GM19395 (cell line): ENCODE measurements at regions not wholly inside any gene's neighbourhood (a gene's known extent, or its start where the extent isn't known, plus 50 kb on each side); places are given as distances from the start of the nearest gene placed in this dataset.
"Not testable (repeated sequence)": the region's sequence is repeated elsewhere in the genome, so short reads cannot be mapped to it uniquely, and the experiment has no call there.

Source experiments
- ATAC-seq: cut with Tn5 transposase; IDR thresholded peaks from one replicate; pipeline ENCODE4 v1.9.1; 2021; ENCODE audit warnings: mild to moderate bottlenecking, moderate library complexity; ENCODE audit not compliant: unreplicated experiment

DNA sequence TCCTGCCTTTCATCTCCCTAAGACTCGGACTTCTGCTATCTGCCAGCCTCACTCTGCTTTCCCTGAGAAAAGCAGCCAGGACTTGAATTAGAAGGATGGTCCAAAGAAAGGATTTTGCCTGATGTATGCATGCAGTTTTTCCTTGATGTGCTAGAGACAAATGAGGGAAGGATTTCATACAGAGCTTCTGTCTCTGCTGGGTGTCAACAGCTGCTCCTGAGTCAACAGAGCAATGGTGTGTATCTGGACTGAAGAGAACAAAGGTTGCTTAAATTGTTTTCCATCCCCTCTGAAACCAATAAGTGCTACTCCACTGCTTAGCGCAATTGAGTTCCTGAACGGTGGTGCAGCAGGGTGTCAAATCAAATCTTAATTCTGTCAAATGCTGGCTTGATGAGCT, 680.6 kb upstream of the C16orf82 start:
- ATAC-seq: no peak

DNA sequence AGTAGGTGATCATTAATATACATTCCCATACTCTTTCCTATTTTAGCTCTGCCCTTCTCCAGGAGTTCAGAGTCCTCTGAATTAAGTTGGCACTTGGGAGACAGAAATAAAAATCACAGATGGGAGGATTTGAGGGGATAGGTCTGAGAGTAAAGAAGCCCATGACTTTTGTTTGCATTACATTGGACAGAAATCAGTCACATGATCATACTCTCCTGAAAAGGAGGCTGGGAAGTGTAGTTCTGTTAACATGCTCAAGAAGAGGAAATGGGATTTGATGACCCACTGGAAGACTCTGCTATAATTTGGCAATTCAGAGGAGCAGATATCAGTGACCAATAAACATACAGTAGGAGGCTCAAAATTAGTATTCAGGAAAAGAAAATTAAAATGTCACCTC, 674.9 kb upstream of the C16orf82 start:
- ATAC-seq: no peak

- ATAC-seq: no peak
These were observed 672.3 kb upstream of the C16orf82 start for GRCh38 chr16:26394409-26394808.

- ATAC-seq: no peak
These were observed 671.0 kb upstream of the C16orf82 start for GRCh38 chr16:26395700-26396099.

DNA sequence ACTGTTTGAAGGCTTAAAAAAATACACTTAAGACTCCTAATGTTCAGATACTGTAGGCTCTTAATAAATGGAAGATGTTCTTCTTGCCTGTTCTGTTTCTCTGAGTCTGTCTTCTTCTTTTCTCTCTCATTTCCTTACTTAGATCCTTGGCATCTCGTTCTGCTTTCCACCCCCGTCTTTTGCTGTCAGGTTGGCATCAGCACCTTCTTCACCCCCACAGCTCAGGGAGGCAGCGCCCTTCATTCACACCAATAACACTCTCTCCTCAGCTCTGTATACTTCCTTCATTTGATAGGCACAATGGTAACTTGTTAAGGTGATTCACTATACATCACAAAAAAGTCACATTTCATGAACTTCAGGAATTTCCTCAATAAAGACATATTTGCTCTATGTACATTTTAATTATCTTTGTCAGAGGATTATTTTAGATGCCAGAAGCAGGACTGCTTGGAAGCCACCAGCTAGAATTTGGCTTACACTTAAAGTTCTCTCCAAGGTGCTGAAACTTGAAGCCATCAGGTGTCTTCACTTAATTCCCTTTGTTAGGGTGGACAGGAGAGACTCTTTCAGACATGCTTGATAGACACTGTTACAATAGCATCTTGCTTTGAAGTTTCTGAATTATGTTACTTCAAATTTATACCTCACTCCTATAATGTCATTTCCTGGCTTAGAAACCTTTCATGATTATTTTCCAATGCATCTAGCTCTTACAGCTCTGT, 670.1 kb upstream of the C16orf82 start:
- ATAC-seq: no peak

- ATAC-seq: no peak
These were observed 652.9 kb upstream of the C16orf82 start for GRCh38 chr16:26413780-26414179.

DNA sequence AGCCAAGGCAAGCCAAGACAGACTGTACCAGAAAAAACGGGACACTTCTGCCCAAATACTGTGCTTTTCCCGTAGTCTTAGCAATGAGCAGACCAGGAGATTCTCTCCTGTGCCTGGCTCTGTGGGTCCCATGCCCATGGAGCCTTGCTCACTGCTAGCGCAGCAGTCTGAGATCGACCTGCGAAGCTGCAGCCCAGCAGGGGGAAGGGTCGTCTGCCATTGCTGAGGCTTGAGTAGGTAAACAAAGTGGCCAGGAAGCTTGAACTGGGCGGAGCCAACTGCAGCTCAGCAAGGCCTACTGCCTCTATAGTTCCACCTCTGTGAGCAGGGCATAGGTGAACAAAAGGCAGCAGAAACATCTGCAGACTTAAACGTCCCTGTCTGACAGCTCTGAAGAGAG, 647.3 kb upstream of the C16orf82 start:
- ATAC-seq: not testable (repeated sequence)

DNA sequence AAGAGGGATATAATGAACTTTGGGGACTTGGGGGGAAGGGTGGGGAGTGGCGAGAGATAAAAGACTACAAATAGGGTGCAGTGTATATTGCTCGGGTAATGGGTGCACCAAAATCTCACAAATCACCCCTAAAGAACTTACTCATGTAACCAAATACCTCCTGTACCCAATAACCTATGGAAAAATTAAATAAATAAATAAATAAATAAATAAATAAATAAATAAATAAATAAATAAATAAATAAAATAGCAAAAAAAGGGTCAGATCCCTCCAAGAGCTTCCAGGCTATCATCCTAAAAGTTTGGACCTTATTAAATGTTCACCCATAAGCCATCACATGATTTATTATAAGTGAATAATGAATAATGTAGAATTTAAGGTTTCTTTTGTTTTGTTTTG, 636.1 kb upstream of the C16orf82 start:
- ATAC-seq: no peak

DNA sequence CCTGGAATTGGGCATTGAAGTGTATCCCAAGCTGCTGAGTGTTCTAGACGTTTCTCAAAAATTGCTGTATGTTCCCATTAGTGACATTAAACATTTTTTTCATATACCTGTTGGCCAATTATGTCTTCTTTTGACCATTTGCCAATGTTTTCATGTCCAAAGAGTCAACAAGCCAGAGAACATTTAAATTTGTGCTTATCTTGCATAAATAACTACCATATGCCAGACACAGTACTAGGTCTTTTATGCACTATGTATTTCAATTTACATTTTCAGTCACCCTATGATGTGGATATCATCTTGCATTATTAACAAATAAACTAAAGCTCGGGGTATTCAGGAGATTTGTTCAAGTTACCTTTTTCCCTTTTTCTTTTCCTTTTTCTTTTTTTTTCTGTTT, 632.9 kb upstream of the C16orf82 start:
- no peak for ATAC-seq

- ATAC-seq: no peak
These were observed 625.5 kb upstream of the C16orf82 start for GRCh38 chr16:26441178-26441577.

DNA sequence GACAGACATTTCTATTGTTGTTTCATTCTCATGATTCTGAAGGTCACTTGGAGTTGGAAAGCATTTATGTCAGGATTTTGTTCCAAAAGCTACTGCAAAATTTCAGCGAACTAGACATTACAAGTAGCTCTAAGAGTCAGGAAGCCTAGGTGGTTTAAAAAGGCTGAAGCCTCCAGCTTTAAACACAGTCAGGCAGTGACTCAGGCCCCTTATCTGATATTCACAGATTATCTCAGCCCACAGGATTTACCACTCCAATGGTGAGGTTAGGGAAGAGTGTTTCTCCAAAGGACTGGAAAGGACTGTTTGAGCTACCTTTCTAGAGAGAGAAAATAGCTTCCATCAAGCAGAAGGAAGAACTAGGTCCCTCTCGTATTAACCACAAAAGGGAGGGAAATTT, 624.4 kb upstream of the C16orf82 start:
- ATAC-seq: no peak

GRCh38 chr16:26447570-26447969, 619.2 kb upstream of the C16orf82 start:
- no peak for ATAC-seq

DNA sequence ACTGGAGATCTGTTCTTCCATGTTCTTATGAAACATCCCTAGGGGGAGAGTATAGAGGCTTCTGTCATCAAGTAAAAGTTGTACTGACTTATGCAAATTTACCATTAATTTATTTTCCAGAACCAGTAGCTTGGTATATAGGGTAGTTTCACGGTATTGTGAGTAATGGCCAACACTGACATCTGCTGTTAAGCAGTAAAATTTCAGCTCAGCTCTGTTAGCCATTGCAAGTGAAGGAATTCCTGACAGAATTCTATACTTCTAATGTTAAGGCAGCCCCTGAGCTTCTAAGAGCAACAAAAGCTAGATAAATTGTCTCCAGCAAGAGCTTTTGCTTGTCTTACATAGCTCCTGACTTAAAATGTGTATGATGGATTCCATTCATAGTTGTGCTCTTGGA, 613.5 kb upstream of the C16orf82 start:
- ATAC-seq: no peak

DNA sequence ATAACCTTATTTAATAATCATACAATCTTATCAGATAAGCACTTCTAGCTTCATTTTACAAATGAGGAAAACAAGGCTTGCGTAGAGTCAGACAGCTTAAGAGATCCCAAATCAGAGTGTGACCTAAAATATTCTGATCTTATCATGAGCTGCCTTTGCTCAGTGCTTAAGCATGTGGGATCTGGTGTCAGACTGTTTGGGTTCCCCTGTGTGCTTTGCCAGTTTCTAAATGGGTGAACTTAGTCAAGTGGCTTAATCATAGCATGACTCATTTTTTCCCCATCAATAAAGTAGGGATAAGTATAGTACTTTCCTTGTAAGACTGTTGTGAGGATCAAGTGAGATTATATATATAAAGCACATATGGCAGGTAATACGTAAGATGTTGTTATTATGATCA, 612.6 kb upstream of the C16orf82 start:
- ATAC-seq: no peak

GRCh38 chr16:26456074-26456473, 610.7 kb upstream of the C16orf82 start:
- ATAC-seq: no peak

DNA sequence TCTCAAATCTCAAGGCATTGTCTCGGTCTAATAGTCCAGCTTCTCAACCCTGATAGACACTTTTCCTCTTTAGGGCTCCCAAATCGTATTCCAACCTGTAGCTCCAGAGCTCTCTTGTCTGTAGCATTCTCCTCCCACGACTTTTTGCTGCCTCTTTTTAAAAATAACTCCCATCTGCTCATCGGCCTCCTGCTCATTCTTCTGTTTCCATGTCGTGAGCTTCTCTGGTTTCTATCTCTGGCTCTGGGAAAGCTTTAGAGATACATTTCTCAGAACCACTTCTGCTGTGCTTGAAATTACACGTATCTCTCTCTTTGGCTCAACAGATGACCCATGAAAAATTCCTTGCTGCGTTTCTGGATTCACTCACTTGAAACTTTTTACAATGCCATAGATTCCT, 609.6 kb upstream of the C16orf82 start:
- ATAC-seq: no peak

DNA sequence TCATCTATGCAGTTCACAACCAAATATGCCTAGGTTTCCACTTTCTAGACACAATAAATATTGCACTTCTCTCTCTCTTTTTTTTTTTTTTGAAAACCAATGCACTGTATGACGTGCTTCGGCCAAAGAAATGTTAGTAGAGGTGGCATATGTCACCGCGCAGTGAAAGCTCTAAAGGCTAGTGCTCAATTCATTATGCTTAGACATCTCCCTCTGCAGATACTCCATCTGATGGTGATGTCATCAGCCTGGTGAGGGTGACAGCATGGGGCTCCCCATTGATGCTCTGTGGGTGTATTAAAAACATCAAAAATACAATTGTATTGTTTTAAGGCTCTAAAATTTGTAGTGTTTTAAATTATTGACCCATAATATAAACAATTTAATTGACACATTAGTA, 608.8 kb upstream of the C16orf82 start:
- no peak for ATAC-seq

DNA sequence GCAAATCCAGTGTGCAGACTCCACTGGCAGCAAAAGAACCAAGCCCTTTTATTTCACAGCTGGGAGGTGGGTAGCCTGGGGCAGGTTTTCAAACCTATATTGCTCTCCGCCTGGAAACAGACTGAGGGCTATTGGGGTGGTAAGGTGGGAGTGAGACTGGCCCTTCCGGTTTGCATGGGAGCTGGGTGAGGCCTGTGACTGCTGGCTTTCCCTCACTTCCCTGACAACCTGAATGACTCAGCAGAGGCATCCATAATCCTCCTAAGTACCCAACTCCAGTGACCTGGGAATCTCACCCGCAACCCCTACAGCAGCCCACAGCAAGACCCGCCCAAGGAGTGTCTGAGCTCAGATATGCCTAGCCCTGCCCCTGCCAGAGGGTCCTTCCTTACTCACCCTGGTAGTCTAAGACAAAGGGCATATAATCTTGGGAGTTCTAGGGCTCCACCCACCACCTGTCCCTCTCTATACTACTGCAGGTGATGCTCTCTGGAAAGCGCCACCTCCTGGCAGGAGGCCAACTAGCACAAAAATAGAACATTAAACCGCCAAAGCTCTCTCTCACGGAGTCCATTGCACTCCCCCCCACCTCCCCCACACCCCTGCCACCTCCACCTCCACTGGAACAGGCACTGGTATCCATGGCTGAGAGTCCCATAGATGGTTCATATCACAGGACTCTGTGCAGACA, 602.0 kb upstream of the C16orf82 start:
- ATAC-seq: no peak

- ATAC-seq: not testable (repeated sequence)
These were observed 592.3 kb upstream of the C16orf82 start for GRCh38 chr16:26474405-26474804.

DNA sequence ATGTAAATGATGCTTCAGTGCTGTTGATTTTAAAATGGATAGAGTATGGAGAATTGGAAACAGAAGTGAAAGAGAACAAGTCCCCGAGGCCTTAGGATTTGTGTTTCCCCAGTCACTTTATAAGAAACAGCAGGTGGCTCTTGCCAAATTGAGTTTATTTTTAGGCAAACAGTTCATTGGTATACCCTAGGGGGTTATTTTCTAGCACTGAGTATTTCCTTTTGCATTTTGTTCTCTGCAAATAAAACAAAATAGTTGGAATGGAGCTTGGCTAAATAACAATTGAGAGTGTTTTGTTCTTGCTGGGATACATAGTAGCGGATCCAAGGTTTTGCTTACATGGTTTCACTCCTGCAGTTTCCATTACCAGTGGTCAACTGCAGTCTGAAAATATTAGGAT, 591.1 kb upstream of the C16orf82 start:
- no peak for ATAC-seq

GRCh38 chr16:26491101-26491670, 575.5 kb upstream of the C16orf82 start:
- no peak for ATAC-seq

DNA sequence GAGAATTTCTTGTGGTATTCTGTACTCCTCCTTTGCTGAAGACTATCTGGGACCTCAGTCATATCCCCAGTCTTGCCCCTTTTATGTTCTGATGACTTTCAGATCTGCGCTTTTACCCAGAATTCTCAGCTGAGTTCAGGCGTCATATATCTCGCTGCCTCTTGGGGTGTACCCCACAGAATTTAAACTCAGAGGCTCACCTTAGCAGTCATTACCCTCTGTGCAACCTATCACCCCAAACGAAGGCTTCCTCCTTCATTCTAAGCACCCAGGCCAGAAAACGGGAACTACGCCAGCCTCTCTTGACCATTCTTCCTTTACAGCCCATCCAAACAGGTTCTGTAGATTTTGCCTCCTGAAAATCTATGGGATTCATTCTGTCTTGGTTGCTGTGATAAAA, 574.8 kb upstream of the C16orf82 start:
- ATAC-seq: no peak
